Heart right ventricle (tissue), 16 donors: ENCODE measurements at regions not wholly inside any gene's neighbourhood (a gene's known extent, or its start where the extent isn't known, plus 50 kb on each side); places are given as distances from the start of the nearest gene placed in this dataset.

Experiments
- ATAC-seq, 8 donors: fragments of 200-7000 bp; cut with Tn5 transposase; one replicate each; pipeline ENCODE4 v1.9.1; 2020; ENCODE audit warnings: mild to moderate bottlenecking in 8 of 8, moderate library complexity in 8 of 8, moderate number of reproducible peaks in 1 of 8
- DNase-seq, 2 donors: peaks; one replicate each; pipeline ENCODE4 v3.0.0-alpha.2; 2020
- H3K27ac ChIP-seq, 10 donors: fragments of 200-600 bp; sonication (generic) in 2 of 10; one replicate each; pipeline versions ENCODE4 v1.5.0 to v1.8.0; 2020 to 2022; ENCODE audit warnings: mild to moderate bottlenecking in 3 of 10
- H3K27me3 ChIP-seq, 7 donors: fragments of 200-600 bp; one replicate each; pipeline ENCODE4 v1.8.0; 2021 to 2022; ENCODE audit warnings: mild to moderate bottlenecking in 2 of 7
- H3K36me3 ChIP-seq, 9 donors: fragments of 200-600 bp; sonication (generic) in 1 of 9; one replicate each; pipeline versions ENCODE4 v1.5.0 to v1.8.0; 2020 to 2022; ENCODE audit warnings: mild to moderate bottlenecking in 2 of 9
- H3K4me1 ChIP-seq, 9 donors: fragments of 200-600 bp; sonication (generic) in 1 of 9; one replicate each; pipeline versions ENCODE4 v1.5.0 to v1.8.0; 2020 to 2022; ENCODE audit warnings: mild to moderate bottlenecking in 4 of 9
- H3K4me3 ChIP-seq, 10 donors: fragments of 200-600 bp; sonication (generic) in 2 of 10; one replicate each; pipeline versions ENCODE4 v1.5.0 to v1.8.0; 2020 to 2022; ENCODE audit warnings: mild to moderate bottlenecking in 7 of 10, moderate library complexity in 2 of 10
- H3K9me3 ChIP-seq, 11 donors: fragments of 200-600 bp in 10 of 11; sonication (generic) in 2 of 11; one replicate each; pipeline versions ENCODE4 v1.5.0 to v1.8.0; 2013 to 2022; ENCODE audit warnings: mild to moderate bottlenecking in 2 of 11, control low read depth in 1 of 11, moderate library complexity in 1 of 11
- CTCF ChIP-seq, 9 donors: fragments of 200-600 bp; sonication (generic) in 2 of 9; IDR thresholded peaks; one replicate each; pipeline versions ENCODE4 v1.5.0 to v1.8.0; 2021 to 2022; ENCODE audit warnings: antibody characterized with exemption in 9 of 9, mild to moderate bottlenecking in 5 of 9, moderate library complexity in 1 of 9
- WGBS, 2 donors: extraction: QIAGEN DNeasy Blood & Tissue Kit; methylation state at CpG; one replicate each; pipeline ENCODE4 v1.1.7; 2013; ENCODE audit warnings: inconsistent platforms in 1 of 2; 5-methylcytosine and 5-hydroxymethylcytosine counted together
- intact Hi-C, 10 donors: fragments of 100-400 bp; cut with DNase I; formaldehyde crosslinking; loops; one replicate each; pipeline versions ENCODE4 v1.11.1 to v1.14.2; 2022
- donor health status: Arrhythmogenic right ventricular cardiomyopathy.
- donor health status: ischemic (EF 13 %, LVEDD 7.1; RV severe dilation, severe dysfunction).
- donor health status: healthy with polysubstance abuse.
- donor health status: DM: no; HTN: yes; CAD: no.
- donor health status: DM: no; HTN: no; CAD: no.
- donor health status: ischemic (EF 25% LVEDD 6.9; RV normal size, moderate dysfunction).
- donor health status: ischemic (EF 25% LVEDD 5.7; RV mildly dilated, moderate dysfunction).
- donor health status: healthy.
- donor health status: DM: yes; HTN: yes; CAD: no.
- donor health status: Ischemic cardiomyopathy.
- donor health status: ischemic (EF 35%, LVEDD 5.7; RV mildly dilated, moderate dysfunction).
- donor health status: nonischemic (EF 11% LVEDD 7.7; RV severe dilation, severe dysfunction).
- donor health status: DM: yes; HTN: yes; CAD: no.
- donor health status: PGD.
- donor health status: ischemic (EF 29% LVEDD 5.4; RV normal size, mild dysfunction).
- donor health status: nonischemic (EF 23%, LVEDD 6.1; RV moderate dilation, normal function).

GRCh38 chr16:79439901-79440300 lies 160.6 kb downstream of the MAF start:
- Histone ChIP-seq H3K4me3 (no peak overlapping the region), H3K36me3 (no peaks in the 10 kb centered on the region), H3K27ac (peak overlapping the region in 1 of 10 donors; percentile 14), H3K4me1 (peaks cover 0 to 40% (median 17%) of the 10 kb centered on the region in 9 donors), H3K9me3 (no peaks in the 10 kb centered on the region), H3K27me3 (peaks cover 0 to 3% (median 0%) of the 10 kb centered on the region in 7 donors)
- TF ChIP-seq CTCF (IDR thresholded peaks at IDR 0.05), result no peak
- WGBS, 2 donors, result 82 to 83% methylated on average over 2 of the region's 2 CpGs
- DNase-seq (no peak), ATAC-seq (peak in 4 of 8 donors; percentile 36 to 43 (median 41))
- intact Hi-C loops, result loop anchor here in 2 of 10 donors (10.0 kb wide), 2 partner anchors 145 to 155 kb away; no protein-coding TSS in a partner anchor

- 28 to 30% methylated on average over 31 of the region's 31 CpGs for WGBS, 2 donors
- H3K4me3 ChIP-seq, result peak overlapping the region in 7 of 10 donors; percentile 14 to 35 (median 21)
- no peaks in the 10 kb centered on the region for H3K9me3 ChIP-seq
- DNase-seq, result peak in 1 of 2 donors; percentile 48
- intact Hi-C loops, result loop anchor here in 2 of 10 donors (10.0 kb wide), 2 partner anchors 147 to 157 kb away; no protein-coding TSS in a partner anchor
- H3K36me3 ChIP-seq, result no peaks in the 10 kb centered on the region
- peak overlapping the region in 8 of 10 donors; percentile 20 to 71 (median 48) for H3K27ac ChIP-seq
- peaks cover 0 to 40% (median 17%) of the 10 kb centered on the region in 9 donors for H3K4me1 ChIP-seq
- TF ChIP-seq CTCF (IDR thresholded peaks at IDR 0.05), result no peak
- peak; percentile 49 to 86 (median 69) for ATAC-seq
- H3K27me3 ChIP-seq, result no peaks in the 10 kb centered on the region
Observed at GRCh38 chr16:79437764-79438751, 162.5 kb downstream of the MAF start.

- H3K4me1 ChIP-seq, result peaks cover 0 to 35% (median 17%) of the 10 kb centered on the region in 9 donors
- no peaks in the 10 kb centered on the region for H3K27me3 ChIP-seq
- DNase-seq (no peak), ATAC-seq (no peak)
- WGBS, 2 donors, result 91 to 97% methylated on average over 5 of the region's 5 CpGs
- TF ChIP-seq CTCF (IDR thresholded peaks at IDR 0.05), result no peak
- H3K9me3 ChIP-seq, result no peaks in the 10 kb centered on the region
- H3K4me3 ChIP-seq, result no peak overlapping the region
- no peaks in the 10 kb centered on the region for H3K36me3 ChIP-seq
- H3K27ac ChIP-seq, result no peak overlapping the region
- intact Hi-C loops, result loop anchor here in 2 of 10 donors (10.0 kb wide), 2 partner anchors 148 to 158 kb away; no protein-coding TSS in a partner anchor
Observed at GRCh38 chr16:79436885-79437284, 163.7 kb downstream of the MAF start.

DNA sequence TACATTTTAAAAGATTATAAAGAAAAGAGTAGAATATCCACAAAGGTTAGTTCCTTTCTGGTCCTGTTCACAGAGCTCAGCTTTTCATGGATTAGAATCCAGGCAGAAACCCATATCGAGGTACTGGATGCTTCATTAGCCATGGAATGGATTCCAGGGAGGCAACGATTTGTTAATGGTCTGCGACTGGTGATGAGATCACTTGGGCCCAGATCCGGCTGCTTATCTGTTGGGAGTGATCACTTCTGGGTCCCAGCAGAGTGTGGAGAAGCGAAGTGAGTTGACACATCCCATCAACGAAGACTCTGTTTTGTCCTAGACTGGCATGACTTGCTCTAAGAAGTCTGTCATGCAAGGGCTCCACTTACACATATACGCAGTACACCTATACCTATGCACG lies 165.8 kb downstream of the MAF start:
- H3K27ac ChIP-seq, result no peak overlapping the region
- H3K9me3 ChIP-seq, result no peaks in the 10 kb centered on the region
- no peaks in the 10 kb centered on the region for H3K27me3 ChIP-seq
- H3K4me1 ChIP-seq, result peaks cover 3 to 33% (median 21%) of the 10 kb centered on the region in 9 donors
- 83 to 85% methylated on average over 8 of the region's 8 CpGs for WGBS, 2 donors
- DNase-seq, result no peak
- no peak for TF ChIP-seq CTCF (IDR thresholded peaks at IDR 0.05)
- no peaks in the 10 kb centered on the region for H3K36me3 ChIP-seq
- intact Hi-C loops, result loop anchor here in 2 of 10 donors (10.0 kb wide), 2 partner anchors 150 to 160 kb away; no protein-coding TSS in a partner anchor
- no peak overlapping the region for H3K4me3 ChIP-seq
- no peak for ATAC-seq
